Naive B cell (primary cell): ENCODE measurements at regions not wholly inside any gene's neighbourhood (a gene's known extent, or its start where the extent isn't known, plus 50 kb on each side); places are given as distances from the start of the nearest gene placed in this dataset.

Experiments
- ATAC-seq, 2 donors: fragments of 150-1000 bp; cut with Tn5 transposase; 2 replicates each; pipeline ENCODE4 v1.10.0; 2021; ENCODE audit warnings: low read depth in 2 of 2, mild to moderate bottlenecking in 2 of 2, moderate library complexity in 2 of 2
- DNase-seq: peaks from one replicate; pipeline ENCODE4 v3.0.0; 2022
- H3K27ac Mint-ChIP-seq, 6 donors: one replicate each; pipeline ENCODE4 v1.8.0; 2020 to 2022; ENCODE audit warnings: mild to moderate bottlenecking in 6 of 6, mixed read lengths in 6 of 6, moderate library complexity in 5 of 6, inconsistent platforms in 2 of 6
- H3K27me3 Mint-ChIP-seq, 3 donors: one replicate each; pipeline ENCODE4 v1.8.0; 2021 to 2022; ENCODE audit warnings: mixed read lengths in 3 of 3, mild to moderate bottlenecking in 1 of 3
- H3K36me3 Mint-ChIP-seq, 2 donors: one replicate each; pipeline ENCODE4 v1.8.0; 2020 to 2022; ENCODE audit warnings: mixed read lengths in 2 of 2, inconsistent platforms in 1 of 2, mild to moderate bottlenecking in 1 of 2
- H3K4me1 Mint-ChIP-seq, 3 donors: one replicate each; pipeline ENCODE4 v1.8.0; 2020 to 2022; ENCODE audit warnings: mixed read lengths in 3 of 3, inconsistent platforms in 1 of 3, mild to moderate bottlenecking in 1 of 3, moderate library complexity in 1 of 3
- H3K4me3 Mint-ChIP-seq, 8 donors: one replicate each; pipeline ENCODE4 v1.8.0; 2020 to 2022; ENCODE audit warnings: mild to moderate bottlenecking in 8 of 8, mixed read lengths in 8 of 8, moderate library complexity in 8 of 8, inconsistent platforms in 2 of 8
- H3K9me3 Mint-ChIP-seq, 7 donors: one replicate each; pipeline ENCODE4 v1.8.0; 2020 to 2022; ENCODE audit warnings: mixed read lengths in 7 of 7, mild to moderate bottlenecking in 5 of 7, inconsistent platforms in 2 of 7, moderate library complexity in 1 of 7

GRCh38 chr11:103547691-103548090 is 438.5 kb downstream of the DYNC2H1 start:
- no peak overlapping the region for H3K4me3 Mint-ChIP-seq
- DNase-seq (no peak), ATAC-seq (no peak)
- no peak overlapping the region for H3K27ac Mint-ChIP-seq
- peaks cover 4 to 11% (median 5%) of the 10 kb centered on the region in 3 donors for H3K27me3 Mint-ChIP-seq
- peaks cover 0 to 9% (median 3%) of the 10 kb centered on the region in 7 donors for H3K9me3 Mint-ChIP-seq
- no peaks in the 10 kb centered on the region for H3K36me3 Mint-ChIP-seq
- no peaks in the 10 kb centered on the region for H3K4me1 Mint-ChIP-seq

GRCh38 chr11:103548838-103549237 is 439.6 kb downstream of the DYNC2H1 start:
- H3K36me3 Mint-ChIP-seq: no peaks in the 10 kb centered on the region
- DNase-seq: no peak
- H3K4me3 Mint-ChIP-seq: no peak overlapping the region
- H3K9me3 Mint-ChIP-seq: peaks cover 0 to 9% (median under 1%) of the 10 kb centered on the region in 7 donors
- H3K27ac Mint-ChIP-seq: no peak overlapping the region
- H3K4me1 Mint-ChIP-seq: no peaks in the 10 kb centered on the region
- peaks cover 4 to 11% (median 5%) of the 10 kb centered on the region in 3 donors for H3K27me3 Mint-ChIP-seq
- ATAC-seq: no peak

GRCh38 chr11:103550811-103551210 is 441.6 kb downstream of the DYNC2H1 start:
- ATAC-seq (no peak), DNase-seq (no peak)
- no peak overlapping the region for H3K27ac Mint-ChIP-seq
- H3K4me1 Mint-ChIP-seq: no peaks in the 10 kb centered on the region
- H3K9me3 Mint-ChIP-seq: peaks cover 0 to 4% (median 0%) of the 10 kb centered on the region in 7 donors
- no peaks in the 10 kb centered on the region for H3K36me3 Mint-ChIP-seq
- peaks cover 4 to 11% (median 5%) of the 10 kb centered on the region in 3 donors for H3K27me3 Mint-ChIP-seq
- no peak overlapping the region for H3K4me3 Mint-ChIP-seq

DNA sequence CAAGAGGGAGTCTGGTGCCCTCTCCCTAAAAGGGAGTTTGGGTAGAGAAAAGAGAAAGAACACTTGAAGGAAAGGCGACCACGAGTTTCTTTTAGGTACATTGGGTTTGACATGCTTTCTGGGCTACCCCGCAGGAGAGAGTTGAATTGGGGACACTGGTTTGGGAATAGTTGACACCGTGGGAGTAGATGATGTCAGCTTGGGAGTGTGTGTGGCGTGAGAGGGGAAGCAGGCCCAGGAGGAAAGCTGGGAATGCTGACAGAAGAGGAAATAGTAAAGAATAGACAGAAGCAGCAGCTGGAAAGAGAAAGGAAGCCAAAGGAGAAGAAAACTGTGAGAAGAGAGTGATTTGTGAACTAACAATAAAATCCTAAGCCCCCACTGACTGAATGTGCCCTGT is 442.9 kb downstream of the DYNC2H1 start:
- H3K4me3 Mint-ChIP-seq: no peak overlapping the region
- H3K36me3 Mint-ChIP-seq: no peaks in the 10 kb centered on the region
- H3K9me3 Mint-ChIP-seq: peaks cover 0 to 4% (median 0%) of the 10 kb centered on the region in 7 donors
- ATAC-seq: no peak
- no peak for DNase-seq
- H3K27me3 Mint-ChIP-seq: peaks cover 4 to 11% (median 5%) of the 10 kb centered on the region in 3 donors
- H3K4me1 Mint-ChIP-seq: no peaks in the 10 kb centered on the region
- H3K27ac Mint-ChIP-seq: no peak overlapping the region

- no peaks in the 10 kb centered on the region for H3K36me3 Mint-ChIP-seq
- ATAC-seq (no peak), DNase-seq (no peak)
- H3K9me3 Mint-ChIP-seq: peaks cover 0 to 4% (median 0%) of the 10 kb centered on the region in 7 donors
- no peak overlapping the region for H3K4me3 Mint-ChIP-seq
- no peak overlapping the region for H3K27ac Mint-ChIP-seq
- H3K27me3 Mint-ChIP-seq: peaks cover 0 to 3% (median 0%) of the 10 kb centered on the region in 3 donors
- H3K4me1 Mint-ChIP-seq: no peaks in the 10 kb centered on the region
Measured at GRCh38 chr11:103556171-103556570, 446.9 kb downstream of the DYNC2H1 start.

- Mint-ChIP-seq H3K4me3 (no peak overlapping the region), H3K4me1 (no peaks in the 10 kb centered on the region), H3K9me3 (peaks cover 0 to 14% (median 4%) of the 10 kb centered on the region in 7 donors), H3K27me3 (peaks cover 0 to 8% (median 7%) of the 10 kb centered on the region in 3 donors), H3K27ac (no peak overlapping the region), H3K36me3 (no peaks in the 10 kb centered on the region)
- DNase-seq (no peak), ATAC-seq (no peak)
Measured at GRCh38 chr11:103566116-103566515, 456.9 kb downstream of the DYNC2H1 start.

DNA sequence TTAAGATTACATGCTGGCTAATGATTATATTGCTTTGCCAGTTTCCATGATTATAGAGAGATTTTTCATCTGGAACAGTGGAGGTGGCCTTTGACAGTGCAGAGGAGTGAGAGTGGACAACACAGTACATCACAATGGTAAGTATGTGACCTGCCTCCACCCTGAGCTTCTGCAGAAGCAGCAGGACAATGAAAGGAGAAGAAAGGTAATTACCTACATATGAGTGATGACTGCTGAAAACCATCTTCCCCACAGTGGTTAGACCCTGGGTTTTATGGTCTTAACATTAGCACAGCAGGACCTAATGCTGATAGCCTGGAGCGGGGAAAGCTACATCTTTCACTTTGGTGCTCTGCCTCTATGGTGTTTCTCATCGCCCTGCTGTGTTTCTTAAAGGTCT is 454.7 kb upstream of the DDI1 start:
- H3K36me3 Mint-ChIP-seq: no peaks in the 10 kb centered on the region
- DNase-seq (no peak), ATAC-seq (no peak)
- peaks cover 0 to 11% (median 4%) of the 10 kb centered on the region in 7 donors for H3K9me3 Mint-ChIP-seq
- H3K27me3 Mint-ChIP-seq: peaks cover 0 to 5% (median 4%) of the 10 kb centered on the region in 3 donors
- H3K27ac Mint-ChIP-seq: no peak overlapping the region
- no peaks in the 10 kb centered on the region for H3K4me1 Mint-ChIP-seq
- H3K4me3 Mint-ChIP-seq: no peak overlapping the region

- Mint-ChIP-seq H3K4me1 (no peaks in the 10 kb centered on the region), H3K4me3 (no peak overlapping the region), H3K9me3 (peaks cover 0 to 11% (median 4%) of the 10 kb centered on the region in 7 donors)
Measured at GRCh38 chr11:103582351-103582909, 454.0 kb upstream of the DDI1 start.

GRCh38 chr11:103584021-103584420 is 452.4 kb upstream of the DDI1 start:
- Mint-ChIP-seq H3K27ac (no peak overlapping the region), H3K9me3 (peaks cover 0 to 9% (median 2%) of the 10 kb centered on the region in 7 donors), H3K4me3 (no peak overlapping the region), H3K36me3 (no peaks in the 10 kb centered on the region), H3K27me3 (peaks cover 0 to 5% (median 4%) of the 10 kb centered on the region in 3 donors), H3K4me1 (no peaks in the 10 kb centered on the region)
- DNase-seq (no peak), ATAC-seq (no peak)

More at GRCh38 chr11:103582351-103582909, 454.0 kb upstream of the DDI1 start:
- Mint-ChIP-seq H3K27me3 (peaks cover 0 to 5% (median 4%) of the 10 kb centered on the region in 3 donors), H3K36me3 (no peaks in the 10 kb centered on the region), H3K27ac (no peak overlapping the region)
- DNase-seq (no peak), ATAC-seq (no peak)

- no peaks in the 10 kb centered on the region for H3K36me3 Mint-ChIP-seq
- no peak overlapping the region for H3K4me3 Mint-ChIP-seq
- peaks cover 0 to 9% (median 8%) of the 10 kb centered on the region in 3 donors for H3K27me3 Mint-ChIP-seq
- ATAC-seq (no peak), DNase-seq (no peak)
- H3K9me3 Mint-ChIP-seq: peaks cover 0 to 8% (median 0%) of the 10 kb centered on the region in 7 donors
- no peak overlapping the region for H3K27ac Mint-ChIP-seq
- no peaks in the 10 kb centered on the region for H3K4me1 Mint-ChIP-seq
Measured at GRCh38 chr11:103584720-103585119, 451.7 kb upstream of the DDI1 start.

- Mint-ChIP-seq H3K4me1 (no peaks in the 10 kb centered on the region), H3K27ac (no peak overlapping the region), H3K4me3 (no peak overlapping the region), H3K36me3 (no peaks in the 10 kb centered on the region), H3K27me3 (peaks cover 0 to 13% (median 8%) of the 10 kb centered on the region in 3 donors), H3K9me3 (peaks cover 0 to 5% (median 0%) of the 10 kb centered on the region in 7 donors)
- ATAC-seq: no peak
- no peak for DNase-seq
Measured at GRCh38 chr11:103585401-103585800, 451.0 kb upstream of the DDI1 start.

- H3K9me3 Mint-ChIP-seq: peaks cover 0 to 1% (median 0%) of the 10 kb centered on the region in 7 donors
- ATAC-seq (no peak), DNase-seq (no peak)
- no peaks in the 10 kb centered on the region for H3K36me3 Mint-ChIP-seq
- H3K4me1 Mint-ChIP-seq: no peaks in the 10 kb centered on the region
- H3K27ac Mint-ChIP-seq: no peak overlapping the region
- no peak overlapping the region for H3K4me3 Mint-ChIP-seq
- H3K27me3 Mint-ChIP-seq: peaks cover 0 to 13% (median 8%) of the 10 kb centered on the region in 3 donors
Measured at GRCh38 chr11:103585911-103586310, 450.5 kb upstream of the DDI1 start.

DNA sequence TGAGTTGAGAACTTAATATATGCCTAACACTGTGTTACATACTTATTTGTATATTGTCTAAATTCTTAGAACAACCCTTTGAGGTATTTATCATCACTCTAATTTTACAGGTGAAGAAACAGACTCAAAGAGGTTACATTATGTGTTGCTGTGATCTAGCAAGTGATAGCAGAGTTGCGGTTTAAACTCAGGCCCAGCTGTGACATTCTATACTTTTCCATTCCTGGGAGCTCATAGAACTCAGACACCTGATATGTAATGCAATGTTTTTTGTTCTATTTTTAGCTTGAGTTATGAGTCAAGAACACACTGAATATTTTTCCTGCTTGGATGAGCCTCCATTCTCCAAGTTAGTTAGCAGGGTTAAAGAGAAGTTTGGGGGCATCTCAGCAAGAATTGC is 449.7 kb upstream of the DDI1 start:
- no peak for DNase-seq
- H3K4me1 Mint-ChIP-seq: no peaks in the 10 kb centered on the region
- ATAC-seq: no peak
- no peak overlapping the region for H3K4me3 Mint-ChIP-seq
- H3K27ac Mint-ChIP-seq: no peak overlapping the region
- peaks cover 0 to 13% (median 8%) of the 10 kb centered on the region in 3 donors for H3K27me3 Mint-ChIP-seq
- no peaks in the 10 kb centered on the region for H3K36me3 Mint-ChIP-seq
- no peaks in the 10 kb centered on the region for H3K9me3 Mint-ChIP-seq

GRCh38 chr11:103587901-103588788 is 448.3 kb upstream of the DDI1 start:
- no peak overlapping the region for H3K27ac Mint-ChIP-seq
- no peaks in the 10 kb centered on the region for H3K9me3 Mint-ChIP-seq
- H3K27me3 Mint-ChIP-seq: peaks cover 0 to 13% (median 8%) of the 10 kb centered on the region in 3 donors
- H3K4me1 Mint-ChIP-seq: no peaks in the 10 kb centered on the region
- no peak overlapping the region for H3K4me3 Mint-ChIP-seq
- no peaks in the 10 kb centered on the region for H3K36me3 Mint-ChIP-seq
- no peak for DNase-seq
- no peak for ATAC-seq
